ENCODE measurements at regions not wholly inside any gene's neighbourhood (a gene's known extent, or its start where the extent isn't known, plus 50 kb on each side); places are given as distances from the start of the nearest gene placed in this dataset.
"Not testable (repeated sequence)": the region's sequence is repeated elsewhere in the genome, so short reads cannot be mapped to it uniquely, and the experiment has no call there.

DNA sequence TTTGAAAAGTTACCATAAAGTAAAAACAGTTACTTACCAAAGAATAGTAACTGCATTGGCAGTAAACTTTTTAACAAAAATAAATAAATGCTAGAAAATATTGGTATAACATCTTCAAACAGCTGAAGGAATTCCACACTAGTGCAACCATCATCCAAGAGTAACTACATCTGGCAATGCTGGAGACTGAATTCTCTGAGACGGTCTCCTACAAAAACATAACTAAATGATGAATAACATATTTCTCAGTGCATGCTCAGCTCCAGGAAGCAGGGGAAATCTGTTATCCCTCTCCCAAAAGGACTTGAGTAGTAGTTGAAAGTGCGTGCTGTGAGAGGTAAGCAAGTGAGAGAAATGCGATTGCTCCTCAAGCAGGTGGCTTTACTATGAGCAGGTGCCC, 526.8 kb upstream of the CCDC54 start:
- TF ChIP-seq, protein P1, sequence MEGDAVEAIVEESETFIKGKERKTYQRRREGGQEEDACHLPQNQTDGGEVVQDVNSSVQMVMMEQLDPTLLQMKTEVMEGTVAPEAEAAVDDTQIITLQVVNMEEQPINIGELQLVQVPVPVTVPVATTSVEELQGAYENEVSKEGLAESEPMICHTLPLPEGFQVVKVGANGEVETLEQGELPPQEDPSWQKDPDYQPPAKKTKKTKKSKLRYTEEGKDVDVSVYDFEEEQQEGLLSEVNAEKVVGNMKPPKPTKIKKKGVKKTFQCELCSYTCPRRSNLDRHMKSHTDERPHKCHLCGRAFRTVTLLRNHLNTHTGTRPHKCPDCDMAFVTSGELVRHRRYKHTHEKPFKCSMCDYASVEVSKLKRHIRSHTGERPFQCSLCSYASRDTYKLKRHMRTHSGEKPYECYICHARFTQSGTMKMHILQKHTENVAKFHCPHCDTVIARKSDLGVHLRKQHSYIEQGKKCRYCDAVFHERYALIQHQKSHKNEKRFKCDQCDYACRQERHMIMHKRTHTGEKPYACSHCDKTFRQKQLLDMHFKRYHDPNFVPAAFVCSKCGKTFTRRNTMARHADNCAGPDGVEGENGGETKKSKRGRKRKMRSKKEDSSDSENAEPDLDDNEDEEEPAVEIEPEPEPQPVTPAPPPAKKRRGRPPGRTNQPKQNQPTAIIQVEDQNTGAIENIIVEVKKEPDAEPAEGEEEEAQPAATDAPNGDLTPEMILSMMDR (IDR thresholded peaks at IDR 0.05) = no peak
- no peak for TF ChIP-seq POLR2A (IDR thresholded peaks at IDR 0.05)
- no peaks in the 10 kb centered on the region for H3K36me3 ChIP-seq
- 66 to 81% methylated on average over 3 of the region's 3 CpGs for WGBS, 2 donors
- H3K9me3 ChIP-seq = no peaks in the 10 kb centered on the region
- H3K27ac ChIP-seq = no peak overlapping the region
- H3K4me1 ChIP-seq = no peaks in the 10 kb centered on the region
- no peak for DNase-seq
- no peaks in the 10 kb centered on the region for H3K27me3 ChIP-seq
- no peak overlapping the region for H3K4me3 ChIP-seq (replicated peaks in 1 of 3)
- intact Hi-C loops (cut with DNase I) = no loop called here

DNA sequence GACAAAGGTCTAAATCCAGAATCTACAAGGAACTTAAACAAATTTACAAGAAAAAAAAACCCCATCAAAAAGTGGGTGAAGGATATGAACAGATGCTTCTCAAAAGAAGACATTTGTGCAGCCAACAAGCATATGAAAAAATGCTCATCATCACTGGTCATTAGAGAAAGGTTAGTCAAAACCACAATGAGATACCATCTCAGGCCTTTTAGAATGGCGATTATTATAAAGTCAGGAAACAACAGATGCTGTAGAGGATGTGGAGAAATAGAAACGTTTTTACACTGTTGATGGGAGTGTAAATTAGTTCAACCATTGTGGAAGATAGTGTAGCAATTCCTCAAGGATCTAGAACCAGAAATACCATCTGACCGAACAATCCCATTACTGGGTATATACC, 518.9 kb upstream of the CCDC54 start:
- H3K9me3 ChIP-seq; H3K4me1 ChIP-seq; H3K4me3 ChIP-seq (replicated peaks in 1 of 3); H3K36me3 ChIP-seq; intact Hi-C loops (cut with DNase I); H3K27me3 ChIP-seq; H3K27ac ChIP-seq; DNase-seq: not testable (repeated sequence)
- 67 to 74% methylated on average over 3 of the region's 3 CpGs for WGBS, 2 donors

DNA sequence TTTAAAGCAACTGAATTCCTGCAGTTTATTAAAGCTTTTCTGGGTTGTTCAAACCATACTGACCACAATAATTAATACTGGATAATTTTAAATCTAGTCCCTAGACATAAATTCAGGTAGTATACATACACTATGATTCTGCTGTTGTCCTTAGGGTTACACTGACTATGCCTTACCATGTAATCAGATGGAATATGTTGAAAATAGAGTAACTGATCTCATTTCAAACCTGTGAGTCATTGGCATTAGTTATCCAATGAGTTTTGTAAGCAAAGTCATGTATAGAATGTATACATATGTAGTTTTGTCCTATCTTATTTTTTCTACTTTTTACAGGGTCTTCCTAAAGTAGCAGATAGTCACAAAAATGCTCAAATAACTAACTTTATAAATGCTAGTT, 517.1 kb upstream of the CCDC54 start:
- intact Hi-C loops (cut with DNase I) = no loop called here
- no peaks in the 10 kb centered on the region for H3K27me3 ChIP-seq
- no peaks in the 10 kb centered on the region for H3K36me3 ChIP-seq
- no peak overlapping the region for H3K27ac ChIP-seq
- H3K4me3 ChIP-seq (replicated peaks in 1 of 3) = no peak overlapping the region
- DNase-seq = no peak
- TF ChIP-seq, protein P1 (IDR thresholded peaks at IDR 0.05) = no peak
- no peak for TF ChIP-seq POLR2A (IDR thresholded peaks at IDR 0.05)
- H3K9me3 ChIP-seq = no peaks in the 10 kb centered on the region
- H3K4me1 ChIP-seq = no peaks in the 10 kb centered on the region

DNA sequence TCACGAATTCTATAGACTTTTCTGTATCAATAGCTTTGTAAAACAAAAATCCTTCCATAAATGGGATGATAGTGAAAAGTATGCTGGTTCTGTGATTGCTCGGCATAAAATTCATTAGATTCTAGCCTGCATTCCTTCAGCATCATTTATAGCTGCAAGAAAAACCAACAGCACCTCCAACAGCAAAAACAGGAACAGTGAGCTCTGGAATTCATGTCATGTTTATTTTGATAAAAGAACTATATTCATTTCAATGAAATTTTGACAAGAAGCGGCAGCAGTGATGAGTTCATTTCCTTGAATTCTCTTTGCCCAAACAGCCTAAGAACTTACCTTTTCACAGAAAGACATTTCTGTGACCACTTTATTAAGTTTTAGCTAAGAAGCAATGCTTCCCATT, 515.2 kb upstream of the CCDC54 start:
- 53 to 59% methylated on average over 3 of the region's 3 CpGs for WGBS, 2 donors
- no peaks in the 10 kb centered on the region for H3K36me3 ChIP-seq
- H3K27me3 ChIP-seq = no peaks in the 10 kb centered on the region
- H3K4me1 ChIP-seq = no peaks in the 10 kb centered on the region
- no peak overlapping the region for H3K27ac ChIP-seq
- intact Hi-C loops (cut with DNase I) = no loop called here
- no peaks in the 10 kb centered on the region for H3K9me3 ChIP-seq
- H3K4me3 ChIP-seq (replicated peaks in 1 of 3) = no peak overlapping the region
- TF ChIP-seq, protein P1 (IDR thresholded peaks at IDR 0.05) = no peak
- no peak for TF ChIP-seq POLR2A (IDR thresholded peaks at IDR 0.05)
- no peak for DNase-seq

DNA sequence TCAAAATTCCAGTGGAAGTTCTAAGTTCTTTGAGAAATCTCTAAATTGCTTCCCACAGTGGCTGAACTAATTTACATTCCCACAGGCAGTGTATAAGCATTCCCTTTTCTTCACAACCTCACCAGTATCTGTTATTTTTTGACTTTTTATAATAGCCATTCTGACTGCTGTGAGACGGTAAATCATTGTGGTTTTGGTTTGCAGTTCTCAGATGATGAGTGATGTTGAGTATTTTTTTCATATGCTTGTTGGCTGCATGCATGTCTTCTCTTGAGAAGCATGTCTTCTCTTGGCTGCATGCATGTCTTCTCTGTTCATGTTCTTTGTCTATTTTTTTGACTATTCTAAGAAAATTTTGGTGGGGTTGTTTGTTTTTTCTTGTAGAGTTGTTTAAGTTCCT, 499.6 kb upstream of the CCDC54 start:
- intact Hi-C loops (cut with DNase I) = no loop called here
- Histone ChIP-seq H3K4me3 (replicated peaks in 1 of 3) (no peak overlapping the region), H3K9me3 (no peaks in the 10 kb centered on the region), H3K27me3 (no peaks in the 10 kb centered on the region), H3K27ac (no peak overlapping the region), H3K36me3 (no peaks in the 10 kb centered on the region), H3K4me1 (no peaks in the 10 kb centered on the region)
- no peak for TF ChIP-seq POLR2A (IDR thresholded peaks at IDR 0.05)
- TF ChIP-seq, protein P1 (IDR thresholded peaks at IDR 0.05) = no peak
- WGBS, 2 donors = 73 to 74% methylated on average over 1 of the region's 1 CpG
- DNase-seq = no peak

DNA sequence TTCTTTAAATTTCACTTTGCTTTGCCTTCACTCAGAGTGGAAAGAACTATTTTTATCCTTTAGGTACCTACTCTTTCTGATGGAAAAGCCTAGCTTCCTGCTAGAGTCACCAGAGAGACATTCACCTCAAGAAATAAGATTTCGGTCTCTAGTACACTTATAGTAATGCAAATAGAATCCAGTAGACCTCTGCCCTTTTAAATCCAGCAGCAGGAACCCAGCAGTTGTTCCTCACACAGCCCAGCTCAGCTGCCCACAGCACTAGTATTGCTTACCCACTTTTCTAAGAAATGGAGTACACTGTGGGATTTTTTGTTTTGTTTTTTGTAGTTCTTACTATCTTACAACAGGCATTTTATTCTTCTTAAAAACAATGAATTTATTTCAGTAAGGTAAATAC, 497.0 kb upstream of the CCDC54 start:
- TF ChIP-seq POLR2A (IDR thresholded peaks at IDR 0.05) = no peak
- TF ChIP-seq, protein P1 (IDR thresholded peaks at IDR 0.05) = no peak
- no peak overlapping the region for H3K27ac ChIP-seq
- H3K4me3 ChIP-seq (replicated peaks in 1 of 3) = no peak overlapping the region
- 51 to 56% methylated on average over 1 of the region's 1 CpG for WGBS, 2 donors
- H3K4me1 ChIP-seq = no peaks in the 10 kb centered on the region
- H3K36me3 ChIP-seq = no peaks in the 10 kb centered on the region
- intact Hi-C loops (cut with DNase I) = no loop called here
- no peaks in the 10 kb centered on the region for H3K9me3 ChIP-seq
- H3K27me3 ChIP-seq = no peaks in the 10 kb centered on the region
- DNase-seq = no peak
